Kidney epithelial cell (primary cell): ENCODE measurements at regions not wholly inside any gene's neighbourhood (a gene's known extent, or its start where the extent isn't known, plus 50 kb on each side); places are given as distances from the start of the nearest gene placed in this dataset.

Experiments used
- DNase-seq: peaks from one replicate; pipeline ENCODE4 v3.0.0-alpha.2; 2010; ENCODE audit warnings: low read depth
- H3K27me3 ChIP-seq: 2 replicates; pipeline ENCODE4 v1.6.0; 2011; ENCODE audit warnings: low read length; ENCODE audit not compliant: control insufficient read depth, insufficient read depth
- H3K36me3 ChIP-seq: 2 replicates; pipeline ENCODE4 v1.5.1; 2011; ENCODE audit warnings: low read length; ENCODE audit not compliant: control insufficient read depth, insufficient read depth
- H3K4me3 ChIP-seq: 2 replicates; pipeline ENCODE4 v1.5.1; 2011; ENCODE audit warnings: low read depth, mild to moderate bottlenecking, control low read depth, low read length
- TF ChIP-seq, protein P1 (sequence below): IDR thresholded peaks from 2 replicates; pipeline ENCODE4 v1.5.1; 2011; ENCODE audit warnings: mild to moderate bottlenecking, moderate library complexity, low read length, control low read depth, inconsistent platforms; ENCODE audit not compliant: insufficient read depth, poor library complexity, severe bottlenecking

- Histone ChIP-seq H3K4me3 (no peak overlapping the region), H3K27me3 (no peaks in the 10 kb centered on the region), H3K36me3 (no peaks in the 10 kb centered on the region)
- DNase-seq: no peak
- TF ChIP-seq, protein P1, sequence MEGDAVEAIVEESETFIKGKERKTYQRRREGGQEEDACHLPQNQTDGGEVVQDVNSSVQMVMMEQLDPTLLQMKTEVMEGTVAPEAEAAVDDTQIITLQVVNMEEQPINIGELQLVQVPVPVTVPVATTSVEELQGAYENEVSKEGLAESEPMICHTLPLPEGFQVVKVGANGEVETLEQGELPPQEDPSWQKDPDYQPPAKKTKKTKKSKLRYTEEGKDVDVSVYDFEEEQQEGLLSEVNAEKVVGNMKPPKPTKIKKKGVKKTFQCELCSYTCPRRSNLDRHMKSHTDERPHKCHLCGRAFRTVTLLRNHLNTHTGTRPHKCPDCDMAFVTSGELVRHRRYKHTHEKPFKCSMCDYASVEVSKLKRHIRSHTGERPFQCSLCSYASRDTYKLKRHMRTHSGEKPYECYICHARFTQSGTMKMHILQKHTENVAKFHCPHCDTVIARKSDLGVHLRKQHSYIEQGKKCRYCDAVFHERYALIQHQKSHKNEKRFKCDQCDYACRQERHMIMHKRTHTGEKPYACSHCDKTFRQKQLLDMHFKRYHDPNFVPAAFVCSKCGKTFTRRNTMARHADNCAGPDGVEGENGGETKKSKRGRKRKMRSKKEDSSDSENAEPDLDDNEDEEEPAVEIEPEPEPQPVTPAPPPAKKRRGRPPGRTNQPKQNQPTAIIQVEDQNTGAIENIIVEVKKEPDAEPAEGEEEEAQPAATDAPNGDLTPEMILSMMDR: no peak
These were observed 1411.4 kb downstream of the NCAM2 start for GRCh38 chr21:22409571-22409970.

GRCh38 chr21:22416555-22416954 is 1418.3 kb downstream of the NCAM2 start:
- Histone ChIP-seq H3K36me3 (no peaks in the 10 kb centered on the region), H3K4me3 (no peak overlapping the region), H3K27me3 (no peaks in the 10 kb centered on the region)
- TF ChIP-seq, protein P1: no peak
- no peak for DNase-seq

DNA sequence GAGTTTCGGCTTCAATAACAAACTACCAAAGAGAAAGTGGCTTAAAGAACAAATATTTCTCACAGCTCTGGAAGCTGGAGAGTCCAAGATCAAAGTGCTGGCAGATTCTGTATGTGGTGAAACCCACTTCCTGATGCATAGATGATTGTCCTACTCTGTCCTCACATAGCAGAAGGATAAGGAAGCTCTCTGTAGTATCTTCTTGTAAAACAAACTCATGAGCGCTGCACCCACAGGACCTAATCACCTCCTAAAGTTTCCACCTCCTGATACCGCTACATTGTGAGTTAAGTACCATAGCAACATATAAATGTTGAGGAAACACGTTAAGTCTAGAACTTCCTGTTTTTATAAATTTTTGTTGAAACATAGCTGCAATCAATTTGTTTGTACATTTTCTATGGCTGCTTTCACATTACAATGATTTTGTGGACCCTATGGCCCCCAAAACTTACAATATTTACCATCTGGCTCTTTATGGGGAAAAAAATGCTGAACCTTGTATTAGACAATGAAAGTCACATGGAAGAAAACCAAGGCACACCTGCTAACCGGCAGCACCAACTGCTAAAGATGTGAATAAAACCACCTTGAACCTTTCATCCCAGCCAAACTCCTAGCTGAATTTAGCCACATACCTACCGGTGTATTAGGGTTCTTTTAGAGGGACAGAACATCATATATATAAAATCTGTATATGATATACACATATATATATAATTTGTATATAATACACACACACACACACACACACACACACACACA is 1423.4 kb downstream of the NCAM2 start:
- H3K36me3 ChIP-seq: no peaks in the 10 kb centered on the region
- no peaks in the 10 kb centered on the region for H3K27me3 ChIP-seq
- TF ChIP-seq, protein P1: no peak
- no peak overlapping the region for H3K4me3 ChIP-seq
- no peak for DNase-seq

GRCh38 chr21:22438428-22439086 is 1440.3 kb downstream of the NCAM2 start:
- H3K36me3 ChIP-seq: no peaks in the 10 kb centered on the region
- no peaks in the 10 kb centered on the region for H3K27me3 ChIP-seq
- no peak for DNase-seq
- H3K4me3 ChIP-seq: no peak overlapping the region
- TF ChIP-seq, protein P1: no peak

DNA sequence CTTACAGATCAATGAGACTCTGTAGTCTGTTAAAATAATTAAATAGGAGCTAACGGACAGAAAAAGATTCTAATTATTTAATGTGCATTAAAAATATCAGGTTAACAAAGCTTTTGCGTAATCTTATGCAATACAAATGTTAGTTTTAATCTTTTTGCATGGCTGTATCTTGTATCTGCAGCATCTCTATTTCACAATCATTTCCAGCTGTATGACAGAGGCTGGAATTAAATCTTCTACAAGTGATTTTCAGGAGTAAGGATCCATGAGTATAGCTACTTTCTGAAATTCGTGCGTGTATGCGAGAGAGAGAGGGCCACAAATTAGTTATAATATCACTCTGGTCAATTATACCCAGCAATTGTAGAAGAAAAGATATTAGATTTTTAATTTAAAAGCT is 1446.8 kb downstream of the NCAM2 start:
- Histone ChIP-seq H3K27me3 (no peaks in the 10 kb centered on the region), H3K4me3 (no peak overlapping the region), H3K36me3 (no peaks in the 10 kb centered on the region)
- no peak for DNase-seq
- TF ChIP-seq, protein P1: no peak
